HG03558 (cell line): ENCODE measurements at regions not wholly inside any gene's neighbourhood (a gene's known extent, or its start where the extent isn't known, plus 50 kb on each side); places are given as distances from the start of the nearest gene placed in this dataset.
"Not testable (repeated sequence)": the region's sequence is repeated elsewhere in the genome, so short reads cannot be mapped to it uniquely, and the experiment has no call there.

Experiments
- ATAC-seq: cut with Tn5 transposase; IDR thresholded peaks from one replicate; pipeline ENCODE4 v1.9.1; 2021; ENCODE audit warnings: moderate number of reproducible peaks; ENCODE audit not compliant: unreplicated experiment; ENCODE audit errors: extremely low read depth

DNA sequence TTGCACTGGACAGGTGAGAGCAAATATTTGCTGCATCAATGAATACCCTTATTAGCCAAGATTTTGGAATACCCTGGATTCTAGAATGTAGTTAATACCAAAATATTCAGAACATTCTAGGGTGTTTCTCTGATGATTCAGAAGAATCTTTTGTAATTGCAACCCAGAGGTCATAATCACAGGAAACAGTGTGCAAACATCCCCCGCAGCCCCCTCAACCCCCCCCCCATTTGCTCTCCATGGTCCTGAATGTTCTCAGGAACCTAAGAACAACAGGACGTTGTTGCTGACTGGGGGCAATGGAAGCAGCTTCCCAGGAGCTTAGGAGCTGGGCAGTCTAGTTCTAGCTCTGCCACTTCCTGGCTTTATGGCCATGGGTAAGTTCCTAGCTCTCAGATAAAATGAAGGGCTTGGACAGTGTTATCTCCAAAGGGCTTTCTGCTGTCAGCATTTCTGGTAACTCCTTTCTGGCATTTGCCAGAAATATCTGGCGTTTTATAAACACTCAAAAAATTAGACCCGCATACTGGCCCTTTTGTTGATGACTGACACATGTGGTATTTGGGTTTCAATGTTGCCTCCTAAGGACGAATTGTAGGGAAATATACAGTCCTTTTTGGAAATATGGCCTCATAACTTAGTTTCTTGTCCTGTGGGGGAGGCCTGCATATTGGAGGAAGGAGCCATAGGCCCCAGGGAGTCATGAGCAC lies 178.6 kb downstream of the RRAGC start:
- ATAC-seq: no peak

DNA sequence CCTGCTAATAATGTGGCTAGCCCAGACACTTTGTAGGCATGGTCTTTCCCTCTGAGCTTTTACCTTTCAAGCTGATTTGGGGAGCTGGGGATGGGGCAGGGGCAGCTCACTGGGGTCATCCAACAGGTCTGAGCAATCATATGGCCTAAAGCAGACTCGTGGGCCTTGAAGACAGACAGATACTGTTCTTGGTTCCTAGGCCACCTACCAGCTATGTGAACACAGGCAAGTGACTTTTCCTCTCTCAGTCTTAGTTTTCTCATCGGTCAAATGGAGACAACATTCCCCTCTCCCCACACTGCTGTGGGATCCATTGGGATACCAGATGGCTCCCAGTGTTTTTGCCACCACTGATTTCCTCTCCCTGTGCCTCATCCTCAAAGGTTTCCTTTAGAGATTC lies 181.8 kb downstream of the RRAGC start:
- no peak for ATAC-seq

DNA sequence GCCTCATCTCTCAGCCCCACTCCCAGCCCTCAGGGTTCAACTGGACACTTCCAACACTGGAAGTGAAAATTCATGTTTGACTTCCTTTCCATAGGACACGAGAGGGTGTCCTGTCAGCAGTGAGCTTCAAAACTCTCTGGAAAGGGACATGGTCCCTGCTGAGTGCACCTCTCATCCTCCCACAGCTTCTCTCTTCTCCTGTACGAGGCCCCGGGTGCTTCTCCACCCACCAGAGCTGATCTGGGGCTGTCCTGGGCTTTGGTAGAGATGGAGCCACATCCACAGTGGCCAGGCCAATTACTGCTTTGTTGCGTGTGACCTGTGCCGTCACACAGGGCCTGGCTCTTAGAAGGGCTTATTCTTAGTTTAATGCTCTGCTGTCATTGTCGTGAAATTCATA lies 182.3 kb downstream of the RRAGC start:
- no peak for ATAC-seq

DNA sequence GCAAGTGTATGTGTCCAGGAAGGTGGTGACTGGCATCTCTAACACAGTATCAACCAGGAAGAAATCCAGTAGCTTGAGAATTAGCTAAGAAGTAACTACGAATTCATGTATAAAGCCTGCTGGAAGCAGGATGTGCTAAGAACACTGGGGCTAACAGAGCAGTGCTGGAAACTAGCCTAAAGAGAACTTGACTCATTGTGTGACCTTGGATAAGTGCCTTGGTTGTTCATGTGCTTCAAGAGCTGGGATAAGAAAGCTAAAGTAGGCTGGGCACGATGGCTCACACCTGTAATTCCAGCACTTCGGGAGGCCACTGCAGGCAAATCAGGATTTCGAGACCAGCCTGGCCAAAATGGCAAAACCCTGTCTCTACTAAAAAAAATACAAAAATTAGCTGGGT lies 186.9 kb downstream of the RRAGC start:
- ATAC-seq: no peak

DNA sequence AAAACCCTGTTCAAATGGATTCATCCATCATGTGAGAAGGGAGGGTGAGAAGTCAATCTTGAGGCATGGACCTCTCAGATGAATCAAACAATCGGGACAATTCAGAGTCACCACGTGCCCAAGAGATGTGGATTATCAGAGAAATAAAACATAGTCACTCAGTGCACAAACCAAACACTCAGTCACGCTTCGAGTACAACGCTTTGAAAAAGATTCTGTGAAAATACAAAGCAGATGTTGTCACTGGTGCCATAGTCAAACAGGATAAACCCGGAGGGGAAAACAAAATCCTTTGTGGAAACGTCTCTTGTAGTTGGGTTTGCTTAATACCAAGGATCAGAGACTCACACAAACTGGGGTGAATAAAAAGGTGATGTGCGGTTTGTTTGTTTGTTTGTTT lies 188.4 kb downstream of the RRAGC start:
- no peak for ATAC-seq

DNA sequence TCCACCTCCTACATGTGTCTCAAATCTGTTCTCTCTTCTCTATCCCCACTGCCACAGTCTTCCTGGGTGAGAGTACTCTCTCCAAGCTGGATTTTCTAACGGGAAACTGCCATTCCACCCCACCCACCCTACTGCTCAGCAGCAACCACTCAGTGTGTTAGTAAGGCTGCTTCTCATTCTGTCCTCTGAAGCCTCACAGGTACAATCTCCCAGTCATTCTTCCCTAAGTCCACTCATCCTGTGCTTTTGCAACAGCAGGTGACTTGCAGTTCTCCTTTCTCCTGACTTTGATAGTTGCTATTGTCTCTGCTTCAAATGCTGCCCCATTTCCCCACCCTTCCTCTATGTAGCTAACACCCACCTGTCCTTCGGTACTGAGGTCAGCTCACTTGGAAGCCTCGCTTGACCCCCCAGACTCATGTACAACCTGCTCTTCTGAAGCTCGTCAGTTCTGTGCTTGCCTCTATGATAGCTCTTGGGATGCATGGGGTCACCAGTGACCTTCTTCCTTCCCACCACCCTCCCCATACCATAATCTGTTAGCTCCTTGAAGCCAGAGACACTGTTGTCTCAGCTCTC lies 188.9 kb downstream of the RRAGC start:
- ATAC-seq: no peak

DNA sequence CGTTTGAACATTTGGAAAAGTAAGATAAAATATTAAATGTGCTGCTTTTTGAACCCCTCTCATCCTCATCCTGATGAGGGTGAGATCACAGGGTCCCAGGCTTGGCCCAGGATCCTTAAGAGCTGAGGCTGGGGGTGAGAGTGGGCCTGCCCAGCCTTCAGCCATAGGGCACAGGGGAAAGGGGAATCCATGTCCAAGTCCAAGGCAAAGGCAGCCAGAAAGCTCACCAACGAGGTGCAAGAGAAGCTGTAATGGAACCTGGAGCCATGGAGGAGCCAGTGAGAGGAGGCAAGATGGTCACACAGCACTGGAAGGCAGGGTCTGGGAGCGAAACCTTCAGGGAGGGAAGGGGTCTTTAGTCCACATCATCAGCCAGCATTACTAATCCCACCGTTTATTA lies 191.9 kb downstream of the RRAGC start:
- ATAC-seq: no peak

DNA sequence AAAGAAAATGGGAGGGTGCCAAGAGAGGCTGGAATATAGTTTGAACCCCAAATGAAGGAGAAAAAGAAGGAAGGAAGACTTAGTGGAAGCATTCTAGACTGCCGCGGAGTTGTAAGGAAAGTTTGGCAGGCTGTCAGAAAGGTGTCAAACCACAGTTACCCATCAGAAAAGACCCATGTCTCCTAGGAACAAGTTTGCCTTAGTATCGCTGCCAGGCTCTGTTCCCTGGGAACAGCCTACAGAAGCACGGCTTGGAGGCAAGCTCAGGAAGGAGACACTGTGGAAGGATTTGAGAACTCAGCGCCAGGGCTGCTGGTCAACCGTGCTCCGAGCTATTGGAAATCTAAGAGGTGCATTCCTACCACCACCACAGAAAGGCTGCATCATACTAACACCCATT lies 197.4 kb downstream of the RRAGC start:
- no peak for ATAC-seq

DNA sequence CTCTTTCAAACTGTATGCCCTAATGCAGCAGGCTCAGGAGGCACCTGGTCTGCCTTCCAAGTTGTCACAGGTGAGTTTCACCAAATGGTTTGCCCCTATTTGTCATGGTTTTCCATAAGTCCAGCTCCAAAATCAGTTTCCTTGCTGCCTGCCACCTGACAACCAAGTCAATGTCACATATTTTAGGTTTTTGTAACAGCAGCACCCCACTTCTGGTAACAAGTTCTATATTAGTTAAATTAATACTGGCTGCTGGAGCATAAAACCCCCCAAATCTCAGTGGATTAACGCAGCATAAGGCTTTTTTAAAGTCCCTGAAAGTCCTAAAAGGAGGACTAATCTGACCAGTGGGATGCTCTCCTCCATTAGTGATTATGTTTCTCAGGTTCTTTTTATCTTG lies 200.7 kb downstream of the RRAGC start:
- ATAC-seq: no peak

DNA sequence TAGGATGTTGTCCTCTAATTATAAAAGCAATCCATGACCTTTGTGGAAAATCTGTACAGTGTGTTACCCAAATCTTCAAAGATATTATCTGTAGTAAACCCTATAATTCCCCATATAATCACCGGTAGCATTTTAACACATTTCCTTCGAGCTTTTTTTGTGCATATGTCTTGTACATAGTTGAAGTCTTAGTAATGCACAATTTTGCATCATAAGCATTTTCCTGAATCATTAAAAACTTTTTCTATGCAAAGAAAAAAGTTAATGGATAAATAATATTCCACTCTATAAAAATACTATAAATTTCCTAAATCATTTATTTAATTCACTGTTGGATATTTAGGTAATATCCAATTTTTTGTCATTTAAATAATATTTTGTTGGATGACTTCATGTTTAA lies 201.7 kb downstream of the RRAGC start:
- ATAC-seq: no peak

DNA sequence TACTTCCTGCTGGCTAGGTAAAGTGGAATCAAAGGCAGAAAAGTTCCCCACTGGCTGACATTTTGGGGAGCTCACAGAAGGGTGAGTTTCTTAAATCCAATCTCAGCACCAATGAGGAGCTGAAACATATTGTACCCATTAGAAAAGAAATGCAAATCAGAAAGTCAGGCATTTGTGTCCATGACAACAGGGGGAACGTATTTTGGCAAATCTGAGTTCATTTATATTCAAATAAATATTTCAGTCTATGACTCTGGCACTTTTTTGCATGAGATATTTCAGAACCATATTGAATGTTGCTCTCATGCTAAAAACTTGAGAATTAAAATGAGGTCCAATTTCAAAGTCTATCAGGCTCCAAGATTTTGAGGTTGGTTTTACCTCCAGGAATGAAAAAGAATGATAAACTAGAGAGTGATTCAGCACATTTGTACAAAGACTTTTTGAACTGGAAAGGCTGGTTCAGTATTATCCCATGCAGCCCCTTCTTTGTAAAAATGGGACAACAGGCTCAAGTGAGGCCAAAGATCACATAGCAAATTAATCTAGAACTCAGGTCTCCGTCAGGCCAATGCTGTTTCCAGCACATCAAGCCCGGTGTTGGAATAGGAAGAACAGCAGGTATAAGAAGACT lies 202.2 kb downstream of the RRAGC start:
- no peak for ATAC-seq

DNA sequence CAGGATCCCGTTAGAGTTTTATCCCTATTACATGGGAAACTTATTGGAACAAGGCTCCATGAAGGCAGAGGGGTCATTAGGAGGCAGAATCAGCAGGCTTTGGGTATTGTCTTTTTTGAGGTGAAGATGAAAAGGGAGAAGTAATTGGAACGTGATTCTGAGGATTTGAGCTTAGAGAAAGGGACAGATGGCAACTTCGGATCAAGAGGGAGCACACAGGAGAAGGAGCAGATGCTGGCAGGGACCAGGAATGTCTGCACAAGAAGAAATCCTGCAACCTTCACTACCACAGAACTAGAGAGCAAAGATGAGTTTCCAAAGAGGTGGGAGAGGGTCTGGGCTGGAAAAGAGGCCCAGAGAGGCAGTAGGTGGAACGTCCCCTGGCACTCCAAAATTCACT lies 202.8 kb downstream of the RRAGC start:
- ATAC-seq: no peak

DNA sequence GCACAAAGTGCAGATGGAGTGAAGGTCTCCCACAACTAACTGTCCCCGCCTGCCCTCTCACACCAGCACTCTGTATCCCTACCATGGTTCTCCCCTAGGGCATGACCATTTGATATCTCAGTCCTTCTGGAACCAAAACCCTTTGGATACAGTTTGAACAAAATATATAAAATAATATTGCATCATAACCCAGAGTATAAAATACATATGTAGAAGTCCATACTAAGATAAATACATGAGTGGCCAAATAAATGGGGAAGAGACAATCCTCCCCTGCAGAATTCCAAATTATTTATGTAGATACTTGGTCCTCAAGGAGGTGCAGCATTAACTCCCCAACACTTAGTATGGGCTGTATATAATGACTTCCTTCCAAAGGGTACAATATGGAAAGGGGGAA lies 207.4 kb downstream of the RRAGC start:
- ATAC-seq: no peak

DNA sequence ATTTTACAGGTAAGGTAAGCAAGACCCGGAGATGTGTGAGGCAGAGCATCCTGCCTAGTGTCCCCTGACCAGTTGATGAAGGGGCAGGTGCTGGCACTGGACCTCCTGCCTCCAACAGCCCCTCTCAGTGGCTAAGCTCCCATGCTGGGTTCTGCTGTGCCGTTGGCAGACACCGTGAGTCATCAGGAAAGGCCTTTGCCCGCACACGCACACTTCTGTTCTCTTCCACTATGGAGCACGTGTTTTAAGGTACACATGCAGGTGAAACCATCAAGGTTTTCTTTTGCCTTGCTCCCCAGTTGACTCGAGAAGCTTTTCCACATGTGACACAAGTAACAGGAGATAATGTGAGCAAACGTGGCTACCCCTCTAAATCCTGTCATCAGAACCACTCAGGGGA lies 207.9 kb downstream of the RRAGC start:
- no peak for ATAC-seq

DNA sequence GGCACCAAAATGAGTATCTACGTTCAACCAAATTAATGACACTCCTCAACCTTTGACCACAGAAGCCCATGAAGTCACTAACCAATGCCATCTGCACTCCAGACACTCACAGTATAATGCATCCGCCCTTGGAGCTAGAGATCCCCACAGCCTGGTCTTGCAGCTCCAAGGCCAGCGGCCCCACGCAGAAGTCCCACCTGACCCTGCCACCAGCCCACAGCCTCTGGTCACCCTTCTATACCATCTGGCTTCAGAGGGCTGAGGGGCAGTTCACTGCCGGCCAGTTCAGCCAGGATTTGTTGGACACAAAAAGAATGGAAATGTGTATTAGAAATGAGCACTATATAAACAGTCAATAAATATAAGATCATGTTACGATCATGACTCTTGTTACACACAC lies 211.2 kb downstream of the RRAGC start:
- no peak for ATAC-seq

DNA sequence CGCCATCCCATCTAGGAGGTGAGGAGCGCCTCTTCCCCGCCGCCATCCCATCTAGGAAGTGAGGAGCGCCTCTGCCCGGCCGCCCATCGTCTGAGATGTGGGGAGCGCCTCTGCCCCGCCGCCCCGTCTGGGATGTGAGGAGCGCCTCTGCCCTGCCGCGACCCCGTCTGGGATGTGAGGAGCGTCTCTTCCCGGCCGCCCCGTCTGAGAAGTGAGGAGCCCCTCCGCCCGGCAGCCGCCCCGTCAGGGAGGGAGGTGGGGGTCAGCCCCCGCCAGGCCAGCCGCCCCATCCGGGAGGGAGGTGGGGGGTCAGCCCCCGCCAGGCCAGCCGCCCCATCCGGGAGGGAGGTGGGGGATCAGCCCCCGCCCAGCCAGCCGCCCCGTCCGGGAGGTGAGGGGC lies 212.2 kb downstream of the RRAGC start:
- not testable (repeated sequence) for ATAC-seq

DNA sequence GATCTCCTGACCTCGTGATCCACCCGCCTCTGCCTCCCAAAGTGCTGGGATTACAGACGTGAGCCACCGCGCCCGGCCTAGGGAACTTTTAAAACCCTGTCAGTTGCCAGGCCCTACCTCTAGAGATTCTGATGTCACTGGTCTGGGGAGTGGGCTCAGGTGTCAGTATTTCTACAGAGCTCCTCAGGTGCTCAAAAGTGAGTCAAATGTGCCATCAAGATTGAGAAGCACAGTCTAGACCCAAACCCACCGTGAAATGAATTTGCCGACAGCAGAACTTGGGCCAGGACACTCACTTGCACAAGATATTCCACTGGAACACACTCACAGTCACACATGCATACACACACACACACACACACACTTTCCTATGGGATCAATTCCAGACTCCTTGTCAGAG lies 215.5 kb downstream of the RRAGC start:
- ATAC-seq: no peak

DNA sequence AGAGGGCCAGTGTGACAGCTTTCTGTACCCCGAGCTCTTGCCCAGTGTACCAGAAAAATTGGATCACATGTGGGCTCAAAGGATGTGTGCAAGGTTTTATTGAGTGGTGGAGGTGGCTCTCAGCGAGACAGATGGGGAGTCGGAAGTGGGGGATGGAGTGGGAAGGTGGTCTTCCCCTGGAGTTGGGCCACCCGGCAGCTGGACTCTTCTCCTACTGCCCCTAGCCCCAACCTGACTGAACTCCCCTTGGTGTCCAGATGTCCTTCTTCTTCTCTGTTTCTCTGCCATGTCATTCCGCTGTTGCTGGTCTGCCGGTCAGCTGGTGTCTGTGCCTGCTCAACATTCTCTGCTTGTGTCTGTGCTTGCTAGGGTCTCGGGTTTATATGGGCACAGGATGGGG lies 217.9 kb downstream of the RRAGC start:
- no peak for ATAC-seq

DNA sequence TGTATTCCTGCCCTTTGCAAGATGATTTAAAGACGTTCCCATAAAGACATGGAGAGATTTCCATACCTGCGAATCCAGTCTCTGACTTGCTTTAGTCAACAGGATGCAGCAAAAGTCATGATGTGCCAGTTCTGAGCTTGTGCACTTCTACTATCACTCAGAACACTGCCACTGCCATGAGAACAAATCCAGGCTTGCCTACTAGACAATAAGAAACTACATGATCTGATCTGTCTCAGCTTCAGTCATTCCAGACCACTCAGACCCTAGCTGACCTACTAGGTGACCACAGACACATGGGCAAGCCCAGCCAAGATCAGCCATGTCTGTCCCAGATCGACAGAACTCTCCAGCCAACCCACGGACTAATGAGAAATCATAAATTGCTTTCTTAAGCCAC lies 219.2 kb downstream of the RRAGC start:
- ATAC-seq: no peak

DNA sequence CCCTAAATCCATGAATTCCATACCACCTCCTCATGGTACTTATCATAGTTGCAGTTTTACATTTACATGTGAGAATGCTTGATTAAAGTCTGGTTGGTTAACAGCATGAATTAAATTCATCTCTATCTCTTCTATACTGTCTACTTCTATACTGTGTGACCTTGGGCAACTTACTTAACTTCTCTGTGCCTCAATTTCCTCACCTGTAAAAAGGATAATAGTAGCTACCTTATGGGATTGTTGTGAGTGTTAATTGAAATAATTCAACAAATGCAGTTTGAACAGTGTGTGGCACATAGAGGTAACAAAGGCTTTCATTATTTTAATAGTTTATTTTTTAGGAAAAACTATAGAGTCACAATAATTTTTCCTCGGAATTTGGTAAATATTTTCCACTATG lies 231.3 kb downstream of the RRAGC start:
- ATAC-seq: no peak

DNA sequence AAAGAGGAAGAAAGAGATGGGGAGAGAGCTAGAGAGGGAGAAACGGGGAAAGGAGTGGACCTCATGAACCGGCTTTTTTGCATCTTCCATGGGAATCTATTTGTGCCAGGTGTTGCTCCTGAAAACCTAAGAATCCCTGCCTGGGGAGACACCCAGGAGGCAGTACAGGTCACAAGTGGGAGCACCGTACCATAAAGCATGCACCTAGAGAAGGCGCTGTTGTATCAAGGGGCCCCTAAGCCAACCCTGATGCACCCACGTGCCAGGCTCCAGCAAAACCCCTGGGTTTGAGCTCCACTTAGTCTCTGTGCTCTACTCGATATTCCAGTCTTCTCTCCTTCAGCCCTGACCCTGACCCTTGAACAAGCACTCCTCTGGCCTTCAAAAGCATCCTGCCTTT lies 233.6 kb downstream of the RRAGC start:
- ATAC-seq: no peak
